OCI-LY7 (cell line): ENCODE measurements at regions not wholly inside any gene's neighbourhood (a gene's known extent, or its start where the extent isn't known, plus 50 kb on each side); places are given as distances from the start of the nearest gene placed in this dataset.

Experiments
- BruUV-seq: library from RNA; stranded (reverse); fragments of 400-500 nt; replicated peaks from 2 replicates; lab custom pipeline; 2021; lab: Mats Ljungman, UMichigan
- CTCF ChIA-PET: fragments of 300-600 bp; sonication (Branson Sonifier 250); formaldehyde crosslinking; loops from one replicate; lab custom pipeline; 2022; ENCODE audit warnings: antibody characterized with exemption; ENCODE audit not compliant: unreplicated experiment; lab: Charles Lee
- POLR2A ChIA-PET: fragments of 300-600 bp; sonication (Branson Sonifier 250); formaldehyde crosslinking; loops from one replicate; lab custom pipeline; 2022; ENCODE audit warnings: antibody characterized with exemption; lab: Charles Lee
- DNase-seq: peaks from one replicate; pipeline ENCODE4 v3.0.0-alpha.2; 2015; ENCODE audit warnings: low spot score
- H2AFZ ChIP-seq: fragments of 200-600 bp; sonication (generic), shearing (Covaris generic); 2 replicates; pipeline ENCODE4 v1.6.1; 2014; ENCODE audit warnings: mild to moderate bottlenecking, antibody characterized with exemption, low read length, moderate library complexity
- H3K27ac ChIP-seq: fragments of 200-600 bp; sonication (generic); 2 replicates; pipeline ENCODE4 v1.5.1; 2014; ENCODE audit warnings: mixed run types, low read depth, mild to moderate bottlenecking, moderate library complexity, low read length, inconsistent platforms; ENCODE audit not compliant: poor library complexity, severe bottlenecking
- H3K36me3 ChIP-seq: fragments of 200-600 bp; sonication (generic); 2 replicates; pipeline ENCODE4 v1.6.1; 2014; ENCODE audit warnings: mild to moderate bottlenecking, antibody characterized with exemption, low read length, moderate library complexity, mixed read lengths; ENCODE audit not compliant: insufficient read depth
- H3K4me1 ChIP-seq: fragments of 200-600 bp; sonication (generic); 2 replicates; pipeline ENCODE4 v1.5.1; 2014; ENCODE audit warnings: mild to moderate bottlenecking, low read length; ENCODE audit not compliant: insufficient read depth, poor library complexity, severe bottlenecking
- H3K4me2 ChIP-seq: fragments of 200-600 bp; sonication (generic); 2 replicates; pipeline ENCODE4 v1.6.1; 2014; ENCODE audit warnings: mild to moderate bottlenecking, low read length
- H3K4me3 ChIP-seq: fragments of 200-600 bp; sonication (generic); 2 replicates; pipeline ENCODE4 v1.5.1; 2014; ENCODE audit warnings: mild to moderate bottlenecking, low read depth, low read length; ENCODE audit not compliant: poor library complexity, severe bottlenecking
- H3K79me2 ChIP-seq: fragments of 200-600 bp; sonication (generic); 2 replicates; pipeline ENCODE4 v1.6.1; 2016; ENCODE audit warnings: low read depth, mild to moderate bottlenecking, low read length, moderate library complexity, mixed read lengths; ENCODE audit not compliant: insufficient read depth
- H3K9me2 ChIP-seq: fragments of 200-600 bp; sonication (generic); 2 replicates; pipeline ENCODE4 v1.6.1; 2016; ENCODE audit warnings: mild to moderate bottlenecking, low read length, mixed read lengths; ENCODE audit not compliant: insufficient read depth
- H3K9me3 ChIP-seq: fragments of 200-600 bp; sonication (generic); 2 replicates; pipeline ENCODE4 v1.6.1; 2014; ENCODE audit warnings: mild to moderate bottlenecking, mixed run types, low read length, mixed read lengths
- H4K20me1 ChIP-seq: fragments of 200-600 bp; sonication (generic); 2 replicates; pipeline ENCODE4 v1.6.1; 2014; ENCODE audit warnings: mild to moderate bottlenecking, antibody characterized with exemption, low read length, moderate library complexity, mixed read lengths; ENCODE audit not compliant: insufficient read depth
- CTCF ChIP-seq: fragments of 200-600 bp; sonication (generic); conservative IDR thresholded peaks from 2 replicates; pipeline ENCODE4 v1.5.1; 2014; ENCODE audit warnings: mild to moderate bottlenecking, antibody characterized with exemption, low read length, moderate library complexity, mixed read lengths
- EZH2phosphoT487 ChIP-seq: fragments of 200-600 bp; sonication (generic); IDR thresholded peaks from 2 replicates; pipeline ENCODE4 v1.6.1; 2018; ENCODE audit warnings: low read depth, borderline replicate concordance, mild to moderate bottlenecking, mixed run types, antibody characterized with exemption, low read length, moderate library complexity, mixed read lengths
- intact Hi-C: fragments of 100-400 bp; cut with micrococcal nuclease; formaldehyde crosslinking; loops from one replicate; pipeline ENCODE4 v1.10.0; 2022; ENCODE audit not compliant: unreplicated experiment

- no peaks in the 10 kb centered on the region for H3K4me1 ChIP-seq
- H3K79me2 ChIP-seq, result no peaks in the 10 kb centered on the region
- H4K20me1 ChIP-seq, result no peaks in the 10 kb centered on the region
- H3K27ac ChIP-seq, result no peak overlapping the region
- TF ChIP-seq EZH2phosphoT487, result no peak
- no peak for TF ChIP-seq CTCF
- no peak overlapping the region for H2AFZ ChIP-seq
- ChIA-PET CTCF (interaction anchor here (0.6 kb wide), 1 partner anchor 547 kb away, joined by 3 read pairs; no protein-coding TSS in a partner anchor), POLR2A (interaction anchor here (0.7 kb wide), 1 partner anchor 67 kb away, joined by 3 read pairs; no protein-coding TSS in a partner anchor)
- H3K9me3 ChIP-seq, result no peaks in the 10 kb centered on the region
- no peak overlapping the region for H3K4me3 ChIP-seq
- intact Hi-C loops, result no loop called here
- no peaks in the 10 kb centered on the region for H3K9me2 ChIP-seq
- DNase-seq, result no peak
- no peak overlapping the region for H3K4me2 ChIP-seq
- no peaks in the 10 kb centered on the region for H3K36me3 ChIP-seq
- BruUV-seq, result no TSS peak
These were observed 520.4 kb downstream of the TBC1D22A start for GRCh38 chr22:47282851-47283250.

- DNase-seq, result no peak
- Histone ChIP-seq H3K4me3 (no peak overlapping the region), H3K4me1 (no peaks in the 10 kb centered on the region), H4K20me1 (no peaks in the 10 kb centered on the region), H3K9me2 (no peaks in the 10 kb centered on the region), H3K9me3 (no peaks in the 10 kb centered on the region), H3K79me2 (no peaks in the 10 kb centered on the region), H3K4me2 (no peak overlapping the region), H2AFZ (no peak overlapping the region), H3K36me3 (no peaks in the 10 kb centered on the region), H3K27ac (no peak overlapping the region)
- TF ChIP-seq CTCF (no peak), EZH2phosphoT487 (no peak)
- POLR2A ChIA-PET, result no interaction called here
- BruUV-seq, result no TSS peak
- CTCF ChIA-PET, result interaction anchor here (0.6 kb wide), 1 partner anchor 547 kb away, joined by 3 read pairs; no protein-coding TSS in a partner anchor
- intact Hi-C loops, result no loop called here
These were observed 519.9 kb downstream of the TBC1D22A start for GRCh38 chr22:47282366-47282765.

GRCh38 chr22:47281126-47282106 is 519.0 kb downstream of the TBC1D22A start:
- H3K9me3 ChIP-seq, result no peaks in the 10 kb centered on the region
- TF ChIP-seq EZH2phosphoT487 (no peak), CTCF (no peak)
- ChIA-PET POLR2A (no interaction called here), CTCF (no interaction called here)
- H2AFZ ChIP-seq, result no peak overlapping the region
- BruUV-seq, result no TSS peak
- no peak for DNase-seq
- H3K27ac ChIP-seq, result no peak overlapping the region
- no peaks in the 10 kb centered on the region for H3K9me2 ChIP-seq
- no peak overlapping the region for H3K4me3 ChIP-seq
- H3K79me2 ChIP-seq, result no peaks in the 10 kb centered on the region
- no peaks in the 10 kb centered on the region for H3K36me3 ChIP-seq
- no peak overlapping the region for H3K4me2 ChIP-seq
- intact Hi-C loops, result no loop called here
- no peaks in the 10 kb centered on the region for H3K4me1 ChIP-seq
- no peaks in the 10 kb centered on the region for H4K20me1 ChIP-seq
